GM18909 (cell line): ENCODE measurements at regions not wholly inside any gene's neighbourhood (a gene's known extent, or its start where the extent isn't known, plus 50 kb on each side); places are given as distances from the start of the nearest gene placed in this dataset.

Experiments used
- ATAC-seq: cut with Tn5 transposase; IDR thresholded peaks from one replicate; pipeline ENCODE4 v1.9.1; 2021; ENCODE audit warnings: mild to moderate bottlenecking; ENCODE audit not compliant: unreplicated experiment, poor library complexity

GRCh38 chr1:87888446-87888845 is 559.8 kb downstream of the LMO4 start:
- ATAC-seq = no peak

GRCh38 chr1:87894062-87894461 is 565.4 kb downstream of the LMO4 start:
- peak; percentile 63 for ATAC-seq

GRCh38 chr1:87897481-87897880 is 568.8 kb downstream of the LMO4 start:
- no peak for ATAC-seq

- no peak for ATAC-seq
Observed at GRCh38 chr1:87898431-87898830, 569.8 kb downstream of the LMO4 start.

- no peak for ATAC-seq
Observed at GRCh38 chr1:87899017-87899416, 570.3 kb downstream of the LMO4 start.

- no peak for ATAC-seq
Observed at GRCh38 chr1:87899746-87900145, 571.1 kb downstream of the LMO4 start.

GRCh38 chr1:87902830-87903229 is 574.1 kb downstream of the LMO4 start:
- peak; percentile 72 for ATAC-seq

GRCh38 chr1:87903242-87903641 is 574.6 kb downstream of the LMO4 start:
- no peak for ATAC-seq

GRCh38 chr1:87904651-87905050 is 576.0 kb downstream of the LMO4 start:
- ATAC-seq = no peak

- ATAC-seq = no peak
Observed at GRCh38 chr1:87905651-87906050, 577.0 kb downstream of the LMO4 start.

- ATAC-seq = no peak
Observed at GRCh38 chr1:87906078-87906477, 577.4 kb downstream of the LMO4 start.

- no peak for ATAC-seq
Observed at GRCh38 chr1:87913361-87913760, 584.7 kb downstream of the LMO4 start.

GRCh38 chr1:87914396-87914795 is 585.7 kb downstream of the LMO4 start:
- ATAC-seq = no peak

- no peak for ATAC-seq
Observed at GRCh38 chr1:87915771-87916170, 587.1 kb downstream of the LMO4 start.

GRCh38 chr1:87916965-87917364 is 588.3 kb downstream of the LMO4 start:
- no peak for ATAC-seq

GRCh38 chr1:87918398-87918797 is 589.7 kb downstream of the LMO4 start:
- no peak for ATAC-seq

- ATAC-seq = no peak
Observed at GRCh38 chr1:87922885-87923284, 594.2 kb downstream of the LMO4 start.

GRCh38 chr1:87926131-87926830 is 597.6 kb downstream of the LMO4 start:
- no peak for ATAC-seq

GRCh38 chr1:87926921-87927320 is 598.2 kb downstream of the LMO4 start:
- ATAC-seq = no peak

- ATAC-seq = no peak
Observed at GRCh38 chr1:87927391-87928280, 599.0 kb downstream of the LMO4 start.

GRCh38 chr1:87928623-87929022 is 599.9 kb downstream of the LMO4 start:
- no peak for ATAC-seq

GRCh38 chr1:87929906-87930305 is 601.2 kb downstream of the LMO4 start:
- ATAC-seq = no peak
